ENCODE measurements at regions not wholly inside any gene's neighbourhood (a gene's known extent, or its start where the extent isn't known, plus 50 kb on each side); places are given as distances from the start of the nearest gene placed in this dataset.

DNA sequence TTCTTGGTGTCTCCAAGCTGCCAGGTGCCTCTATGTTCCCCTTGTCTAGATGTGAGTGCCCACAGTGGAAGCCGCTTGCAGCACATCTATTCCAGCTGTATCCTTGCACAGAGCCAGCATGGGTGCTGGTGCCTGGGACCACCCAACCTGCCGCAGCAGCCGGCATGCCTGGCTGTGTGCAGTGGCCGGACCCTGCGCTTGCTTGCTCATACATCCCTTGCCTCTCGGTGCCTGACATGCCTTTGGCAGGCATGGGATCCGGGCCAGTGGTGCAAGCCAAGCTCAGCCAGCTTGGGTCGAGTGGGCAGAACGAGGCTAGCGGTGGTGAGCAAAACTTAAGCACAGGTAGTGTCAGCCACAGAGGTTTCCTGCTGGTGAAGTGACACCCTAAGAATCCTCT is 355.1 kb downstream of the TLL1 start:
- Histone ChIP-seq H2AFZ (no peak overlapping the region), H3K27ac (no peak overlapping the region), H3K79me2 (no peaks in the 10 kb centered on the region), H3K4me2 (no peak overlapping the region), H3K9me2 (replicated peaks; ENCODE audit: insufficient read depth) (no peaks in the 10 kb centered on the region), H3K4me1 (ENCODE audit: insufficient read depth) (no peaks in the 10 kb centered on the region), H3K4me3 (no peak overlapping the region), H3K36me3 (replicated peaks; ENCODE audit: insufficient read depth, low read depth) (no peaks in the 10 kb centered on the region), H3K27me3 (no peaks in the 10 kb centered on the region), H3K9me3 (ENCODE audit: low read depth) (no peaks in the 10 kb centered on the region), H4K20me1 (ENCODE audit: insufficient read depth, poor library complexity, severe bottlenecking) (no peaks in the 10 kb centered on the region)
- TF ChIP-seq, protein P1, sequence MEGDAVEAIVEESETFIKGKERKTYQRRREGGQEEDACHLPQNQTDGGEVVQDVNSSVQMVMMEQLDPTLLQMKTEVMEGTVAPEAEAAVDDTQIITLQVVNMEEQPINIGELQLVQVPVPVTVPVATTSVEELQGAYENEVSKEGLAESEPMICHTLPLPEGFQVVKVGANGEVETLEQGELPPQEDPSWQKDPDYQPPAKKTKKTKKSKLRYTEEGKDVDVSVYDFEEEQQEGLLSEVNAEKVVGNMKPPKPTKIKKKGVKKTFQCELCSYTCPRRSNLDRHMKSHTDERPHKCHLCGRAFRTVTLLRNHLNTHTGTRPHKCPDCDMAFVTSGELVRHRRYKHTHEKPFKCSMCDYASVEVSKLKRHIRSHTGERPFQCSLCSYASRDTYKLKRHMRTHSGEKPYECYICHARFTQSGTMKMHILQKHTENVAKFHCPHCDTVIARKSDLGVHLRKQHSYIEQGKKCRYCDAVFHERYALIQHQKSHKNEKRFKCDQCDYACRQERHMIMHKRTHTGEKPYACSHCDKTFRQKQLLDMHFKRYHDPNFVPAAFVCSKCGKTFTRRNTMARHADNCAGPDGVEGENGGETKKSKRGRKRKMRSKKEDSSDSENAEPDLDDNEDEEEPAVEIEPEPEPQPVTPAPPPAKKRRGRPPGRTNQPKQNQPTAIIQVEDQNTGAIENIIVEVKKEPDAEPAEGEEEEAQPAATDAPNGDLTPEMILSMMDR (IDR thresholded peaks at IDR 0.05; ENCODE audit: poor library complexity), result no peak
- TF ChIP-seq EZH2phosphoT487 (IDR thresholded peaks at IDR 0.05; ENCODE audit: low read depth, severe bottlenecking, unreplicated experiment), result no peak
- no peak for TF ChIP-seq EZH2 (IDR thresholded peaks at IDR 0.05; ENCODE audit: borderline replicate concordance)
- no peak for DNase-seq (ENCODE audit: low spot score)
- WGBS (ENCODE audit: low lambda C conversion rate, missing lambda C conversion rate), result 95% methylated on average over 10 of the region's 10 CpGs

DNA sequence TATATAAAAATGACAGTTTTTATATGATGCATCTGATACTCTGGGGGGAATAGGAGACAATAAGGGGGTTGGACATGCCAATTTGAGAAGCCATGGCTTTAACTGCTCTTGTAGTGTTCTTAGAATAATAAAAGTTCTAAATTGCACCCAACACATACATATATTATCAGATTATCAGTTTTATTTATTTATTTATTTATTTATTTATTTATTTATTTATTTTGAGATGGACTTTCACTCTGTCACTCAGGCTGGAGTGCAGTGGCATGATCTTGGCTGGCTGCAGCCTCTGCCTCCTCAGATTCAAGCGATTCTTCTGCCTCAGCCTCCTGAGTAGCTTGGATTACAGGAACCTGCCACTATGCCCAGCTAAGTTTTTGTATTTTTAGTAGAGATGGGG is 356.8 kb downstream of the TLL1 start:
- Histone ChIP-seq H3K79me2 (no peaks in the 10 kb centered on the region), H3K9me3 (ENCODE audit: low read depth) (no peaks in the 10 kb centered on the region), H3K9me2 (replicated peaks; ENCODE audit: insufficient read depth) (no peaks in the 10 kb centered on the region), H3K4me1 (ENCODE audit: insufficient read depth) (no peaks in the 10 kb centered on the region), H3K4me2 (no peak overlapping the region), H3K4me3 (no peak overlapping the region), H3K27ac (no peak overlapping the region), H3K27me3 (no peaks in the 10 kb centered on the region), H3K36me3 (replicated peaks; ENCODE audit: insufficient read depth, low read depth) (no peaks in the 10 kb centered on the region), H2AFZ (no peak overlapping the region), H4K20me1 (ENCODE audit: insufficient read depth, poor library complexity, severe bottlenecking) (no peaks in the 10 kb centered on the region)
- 89% methylated on average over 1 of the region's 1 CpG for WGBS (ENCODE audit: low lambda C conversion rate, missing lambda C conversion rate)
- DNase-seq (ENCODE audit: low spot score), result no peak
- TF ChIP-seq EZH2 (IDR thresholded peaks at IDR 0.05; ENCODE audit: borderline replicate concordance), result no peak
- no peak for TF ChIP-seq EZH2phosphoT487 (IDR thresholded peaks at IDR 0.05; ENCODE audit: low read depth, severe bottlenecking, unreplicated experiment)
- TF ChIP-seq, protein P1 (IDR thresholded peaks at IDR 0.05; ENCODE audit: poor library complexity), result no peak

DNA sequence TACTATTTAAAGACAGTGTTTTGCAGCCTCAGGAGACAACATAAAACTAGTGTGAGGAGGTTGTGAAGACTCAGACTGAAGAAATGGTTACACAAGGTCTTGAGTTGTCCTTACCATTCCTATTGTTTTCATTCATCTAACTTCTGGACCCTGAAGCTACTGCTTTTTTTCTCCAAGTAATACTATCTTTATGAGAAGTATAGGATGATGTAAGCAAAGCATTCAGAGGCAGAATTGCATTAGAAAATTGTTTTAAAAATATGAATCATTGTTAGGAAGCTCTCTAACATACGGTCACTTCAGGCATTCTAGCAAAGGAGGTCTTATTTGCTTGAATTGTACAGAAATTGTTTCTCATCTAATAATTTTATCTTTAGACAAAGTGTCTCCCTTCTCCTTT is 357.8 kb downstream of the TLL1 start:
- Histone ChIP-seq H2AFZ (no peak overlapping the region), H3K4me2 (no peak overlapping the region), H3K79me2 (no peaks in the 10 kb centered on the region), H3K4me3 (no peak overlapping the region), H3K9me3 (ENCODE audit: low read depth) (no peaks in the 10 kb centered on the region), H3K27ac (no peak overlapping the region), H3K9me2 (replicated peaks; ENCODE audit: insufficient read depth) (no peaks in the 10 kb centered on the region), H3K36me3 (replicated peaks; ENCODE audit: insufficient read depth, low read depth) (no peaks in the 10 kb centered on the region), H4K20me1 (ENCODE audit: insufficient read depth, poor library complexity, severe bottlenecking) (no peaks in the 10 kb centered on the region), H3K27me3 (no peaks in the 10 kb centered on the region), H3K4me1 (ENCODE audit: insufficient read depth) (no peaks in the 10 kb centered on the region)
- 92% methylated on average over 1 of the region's 1 CpG for WGBS (ENCODE audit: low lambda C conversion rate, missing lambda C conversion rate)
- DNase-seq (ENCODE audit: low spot score), result no peak
- no peak for TF ChIP-seq EZH2 (IDR thresholded peaks at IDR 0.05; ENCODE audit: borderline replicate concordance)
- no peak for TF ChIP-seq EZH2phosphoT487 (IDR thresholded peaks at IDR 0.05; ENCODE audit: low read depth, severe bottlenecking, unreplicated experiment)
- TF ChIP-seq, protein P1 (IDR thresholded peaks at IDR 0.05; ENCODE audit: poor library complexity), result no peak

DNA sequence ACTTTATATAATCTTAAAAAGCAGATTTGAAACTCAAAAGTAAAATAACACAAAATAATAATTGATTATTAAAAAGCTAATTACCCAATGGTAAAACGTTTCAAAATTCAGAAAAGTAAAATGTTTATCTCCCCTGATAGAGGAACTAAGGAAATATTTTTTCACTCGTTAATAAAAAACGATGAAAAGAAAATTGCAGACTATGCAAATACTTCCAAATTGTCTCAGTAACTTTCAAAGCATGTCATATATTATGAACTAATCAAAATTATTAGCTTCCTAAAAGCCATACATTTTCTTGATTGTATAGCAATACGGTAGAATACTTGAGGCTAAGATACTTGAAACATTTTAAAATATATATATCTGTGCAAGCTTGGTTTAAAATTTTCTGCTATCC is 366.3 kb downstream of the TLL1 start:
- Histone ChIP-seq H3K79me2 (no peaks in the 10 kb centered on the region), H3K4me3 (no peak overlapping the region), H3K4me1 (ENCODE audit: insufficient read depth) (no peaks in the 10 kb centered on the region), H3K27ac (no peak overlapping the region), H3K9me3 (ENCODE audit: low read depth) (no peaks in the 10 kb centered on the region), H4K20me1 (ENCODE audit: insufficient read depth, poor library complexity, severe bottlenecking) (no peaks in the 10 kb centered on the region), H2AFZ (no peak overlapping the region), H3K36me3 (replicated peaks; ENCODE audit: insufficient read depth, low read depth) (no peaks in the 10 kb centered on the region), H3K27me3 (no peaks in the 10 kb centered on the region), H3K4me2 (no peak overlapping the region), H3K9me2 (replicated peaks; ENCODE audit: insufficient read depth) (no peaks in the 10 kb centered on the region)
- 83% methylated on average over 4 of the region's 4 CpGs for WGBS (ENCODE audit: low lambda C conversion rate, missing lambda C conversion rate)
- no peak for DNase-seq (ENCODE audit: low spot score)
- no peak for TF ChIP-seq EZH2phosphoT487 (IDR thresholded peaks at IDR 0.05; ENCODE audit: low read depth, severe bottlenecking, unreplicated experiment)
- TF ChIP-seq, protein P1 (IDR thresholded peaks at IDR 0.05; ENCODE audit: poor library complexity), result no peak
- TF ChIP-seq EZH2 (IDR thresholded peaks at IDR 0.05; ENCODE audit: borderline replicate concordance), result no peak
